Progenitor cell of endocrine pancreas (in vitro differentiated cells): ENCODE measurements at regions not wholly inside any gene's neighbourhood (a gene's known extent, or its start where the extent isn't known, plus 50 kb on each side); places are given as distances from the start of the nearest gene placed in this dataset.

Source experiments
- DNase-seq: peaks from one replicate; pipeline ENCODE4 v3.0.0; 2021; ENCODE audit warnings: low spot score; ENCODE audit not compliant: unreplicated experiment
- H3K27ac Mint-ChIP-seq: 2 replicates; pipeline ENCODE4 v1.8.0; 2021; ENCODE audit warnings: mild to moderate bottlenecking, moderate library complexity, mixed read lengths
- H3K27me3 Mint-ChIP-seq: 2 replicates; pipeline ENCODE4 v1.8.0; 2021; ENCODE audit warnings: mixed read lengths
- H3K36me3 Mint-ChIP-seq: 2 replicates; pipeline ENCODE4 v1.8.0; 2022; ENCODE audit warnings: mixed read lengths; ENCODE audit not compliant: insufficient read depth
- H3K4me1 Mint-ChIP-seq: 2 replicates; pipeline ENCODE4 v1.8.0; 2021; ENCODE audit warnings: low read depth, mixed read lengths
- H3K4me3 Mint-ChIP-seq: 2 replicates; pipeline ENCODE4 v1.8.0; 2021; ENCODE audit warnings: low read depth, mild to moderate bottlenecking, moderate library complexity, mixed read lengths
- H3K9me3 Mint-ChIP-seq: 2 replicates; pipeline ENCODE4 v1.8.0; 2021; ENCODE audit warnings: low read depth, mixed read lengths
- CTCF ChIP-seq: fragments of 200-600 bp; sonication (generic); IDR thresholded peaks from one replicate; pipeline ENCODE4 v1.5.0; 2021; ENCODE audit warnings: antibody characterized with exemption, mild to moderate bottlenecking; ENCODE audit not compliant: unreplicated experiment

GRCh38 chr14:29056041-29056566 lies 289.5 kb downstream of the FOXG1 start:
- Mint-ChIP-seq H3K9me3 (no peaks in the 10 kb centered on the region), H3K4me3 (no peak overlapping the region), H3K27me3 (no peaks in the 10 kb centered on the region), H3K27ac (no peak overlapping the region), H3K4me1 (no peaks in the 10 kb centered on the region), H3K36me3 (no peaks in the 10 kb centered on the region)
- DNase-seq: no peak
- no peak for TF ChIP-seq CTCF

GRCh38 chr14:29061702-29062101 lies 295.1 kb downstream of the FOXG1 start:
- no peak for TF ChIP-seq CTCF
- Mint-ChIP-seq H3K27me3 (no peaks in the 10 kb centered on the region), H3K4me1 (peaks cover 2% of the 10 kb centered on the region), H3K4me3 (no peak overlapping the region), H3K9me3 (peaks cover 3% of the 10 kb centered on the region), H3K27ac (no peak overlapping the region), H3K36me3 (no peaks in the 10 kb centered on the region)
- DNase-seq: no peak

- no peak for TF ChIP-seq CTCF
- Mint-ChIP-seq H3K4me1 (peaks cover 2% of the 10 kb centered on the region), H3K36me3 (no peaks in the 10 kb centered on the region), H3K9me3 (peaks cover 3% of the 10 kb centered on the region), H3K27ac (no peak overlapping the region), H3K27me3 (no peaks in the 10 kb centered on the region), H3K4me3 (no peak overlapping the region)
- DNase-seq: no peak
Measured at GRCh38 chr14:29062466-29062865, 295.9 kb downstream of the FOXG1 start.

- DNase-seq: no peak
- Mint-ChIP-seq H3K27ac (no peak overlapping the region), H3K9me3 (peaks cover 3% of the 10 kb centered on the region), H3K36me3 (no peaks in the 10 kb centered on the region), H3K27me3 (no peaks in the 10 kb centered on the region), H3K4me3 (no peak overlapping the region), H3K4me1 (peaks cover 2% of the 10 kb centered on the region)
- no peak for TF ChIP-seq CTCF
Measured at GRCh38 chr14:29062976-29063375, 296.4 kb downstream of the FOXG1 start.

GRCh38 chr14:29064305-29064900 lies 297.8 kb downstream of the FOXG1 start:
- H3K4me3 Mint-ChIP-seq: no peak overlapping the region
- TF ChIP-seq CTCF: no peak
- no peak for DNase-seq
- H3K27ac Mint-ChIP-seq: no peak overlapping the region
- H3K36me3 Mint-ChIP-seq: no peaks in the 10 kb centered on the region
- peaks cover 3% of the 10 kb centered on the region for H3K9me3 Mint-ChIP-seq
- H3K27me3 Mint-ChIP-seq: no peaks in the 10 kb centered on the region
- peaks cover 2% of the 10 kb centered on the region for H3K4me1 Mint-ChIP-seq
